Thoracic aorta (tissue), 2 donors: ENCODE measurements at regions not wholly inside any gene's neighbourhood (a gene's known extent, or its start where the extent isn't known, plus 50 kb on each side); places are given as distances from the start of the nearest gene placed in this dataset.

ENCODE experiments used
- ATAC-seq: fragments of 150-250 bp; one replicate; pipeline ENCODE4 v1.8.0; 2017; ENCODE audit warnings: low read depth; ENCODE audit not compliant: insufficient number of reproducible peaks, low FRiP score
- DNase-seq: peaks from one replicate; pipeline ENCODE4 v3.0.0-alpha.2; 2020; ENCODE audit warnings: low spot score
- H3K27ac ChIP-seq, 2 donors: fragments of 200-600 bp; sonication (generic); 1 replicate in 1 of 2; 2 replicates in 1 of 2; pipeline ENCODE4 v1.5.1; 2016; ENCODE audit warnings: mild to moderate bottlenecking in 2 of 2, moderate library complexity in 2 of 2
- H3K27me3 ChIP-seq: fragments of 200-600 bp; sonication (generic); replicated peaks from 2 replicates; pipeline ENCODE4 v1.6.0; 2016; ENCODE audit warnings: mild to moderate bottlenecking; ENCODE audit not compliant: insufficient read depth
- H3K36me3 ChIP-seq: fragments of 200-600 bp; sonication (generic); one replicate; pipeline ENCODE4 v1.5.1; 2016
- H3K4me1 ChIP-seq, 2 donors: fragments of 200-600 bp; sonication (generic); 1 replicate in 1 of 2; 2 replicates in 1 of 2; pipeline versions ENCODE4 v1.5.1 to v1.6.0; 2016; ENCODE audit warnings: low read depth in 2 of 2, mild to moderate bottlenecking in 1 of 2; ENCODE audit not compliant: control insufficient read depth in 1 of 2
- H3K4me3 ChIP-seq: fragments of 200-600 bp; sonication (generic); 2 replicates; pipeline ENCODE4 v1.5.1; 2016; ENCODE audit warnings: mild to moderate bottlenecking
- H3K9me3 ChIP-seq: fragments of 200-600 bp; sonication (generic); 2 replicates; pipeline ENCODE4 v1.5.1; 2016
- TF ChIP-seq, protein P1 (sequence below): fragments of 200-600 bp; sonication (generic); IDR thresholded peaks from one replicate; pipeline ENCODE4 v1.5.1; 2019; ENCODE audit warnings: antibody characterized with exemption

GRCh38 chr12:65536351-65536750, 257.9 kb downstream of the MSRB3 start:
- Histone ChIP-seq H3K27me3 (no peaks in the 10 kb centered on the region), H3K4me3 (no peak overlapping the region), H3K9me3 (peaks cover 13% of the 10 kb centered on the region), H3K27ac (peak overlapping the region; percentile 61 to 81), H3K36me3 (no peaks in the 10 kb centered on the region), H3K4me1 (peaks cover 0 to 13% of the 10 kb centered on the region in 2 donors)
- DNase-seq (no peak), ATAC-seq (no peak)
- TF ChIP-seq, protein P1, sequence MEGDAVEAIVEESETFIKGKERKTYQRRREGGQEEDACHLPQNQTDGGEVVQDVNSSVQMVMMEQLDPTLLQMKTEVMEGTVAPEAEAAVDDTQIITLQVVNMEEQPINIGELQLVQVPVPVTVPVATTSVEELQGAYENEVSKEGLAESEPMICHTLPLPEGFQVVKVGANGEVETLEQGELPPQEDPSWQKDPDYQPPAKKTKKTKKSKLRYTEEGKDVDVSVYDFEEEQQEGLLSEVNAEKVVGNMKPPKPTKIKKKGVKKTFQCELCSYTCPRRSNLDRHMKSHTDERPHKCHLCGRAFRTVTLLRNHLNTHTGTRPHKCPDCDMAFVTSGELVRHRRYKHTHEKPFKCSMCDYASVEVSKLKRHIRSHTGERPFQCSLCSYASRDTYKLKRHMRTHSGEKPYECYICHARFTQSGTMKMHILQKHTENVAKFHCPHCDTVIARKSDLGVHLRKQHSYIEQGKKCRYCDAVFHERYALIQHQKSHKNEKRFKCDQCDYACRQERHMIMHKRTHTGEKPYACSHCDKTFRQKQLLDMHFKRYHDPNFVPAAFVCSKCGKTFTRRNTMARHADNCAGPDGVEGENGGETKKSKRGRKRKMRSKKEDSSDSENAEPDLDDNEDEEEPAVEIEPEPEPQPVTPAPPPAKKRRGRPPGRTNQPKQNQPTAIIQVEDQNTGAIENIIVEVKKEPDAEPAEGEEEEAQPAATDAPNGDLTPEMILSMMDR: no peak

GRCh38 chr12:65536876-65537681, 258.6 kb downstream of the MSRB3 start:
- TF ChIP-seq, protein P1: no peak
- no peaks in the 10 kb centered on the region for H3K27me3 ChIP-seq
- H3K4me3 ChIP-seq: no peak overlapping the region
- DNase-seq: peak; percentile 63
- H3K27ac ChIP-seq: peak overlapping the region; percentile 78 to 81
- no peaks in the 10 kb centered on the region for H3K36me3 ChIP-seq
- H3K9me3 ChIP-seq: peaks cover 14% of the 10 kb centered on the region
- H3K4me1 ChIP-seq: peaks cover 0 to 13% of the 10 kb centered on the region in 2 donors
- peak; percentile 98 for ATAC-seq

GRCh38 chr12:65537978-65538377, 259.5 kb downstream of the MSRB3 start:
- peak overlapping the region; percentile 78 to 81 for H3K27ac ChIP-seq
- H3K9me3 ChIP-seq: peaks cover 14% of the 10 kb centered on the region
- DNase-seq: no peak
- no peaks in the 10 kb centered on the region for H3K27me3 ChIP-seq
- peaks cover 0 to 13% of the 10 kb centered on the region in 2 donors for H3K4me1 ChIP-seq
- H3K4me3 ChIP-seq: no peak overlapping the region
- TF ChIP-seq, protein P1: no peak
- no peaks in the 10 kb centered on the region for H3K36me3 ChIP-seq
- ATAC-seq: no peak

- Histone ChIP-seq H3K4me3 (no peak overlapping the region), H3K9me3 (peaks cover 14% of the 10 kb centered on the region), H3K27ac (peak overlapping the region in 1 of 2 donors; percentile 4), H3K36me3 (no peaks in the 10 kb centered on the region), H3K4me1 (peaks cover 0 to 13% of the 10 kb centered on the region in 2 donors), H3K27me3 (no peaks in the 10 kb centered on the region)
- ATAC-seq (no peak), DNase-seq (no peak)
- TF ChIP-seq, protein P1: no peak
Observed at GRCh38 chr12:65539023-65539422, 260.5 kb downstream of the MSRB3 start.

DNA sequence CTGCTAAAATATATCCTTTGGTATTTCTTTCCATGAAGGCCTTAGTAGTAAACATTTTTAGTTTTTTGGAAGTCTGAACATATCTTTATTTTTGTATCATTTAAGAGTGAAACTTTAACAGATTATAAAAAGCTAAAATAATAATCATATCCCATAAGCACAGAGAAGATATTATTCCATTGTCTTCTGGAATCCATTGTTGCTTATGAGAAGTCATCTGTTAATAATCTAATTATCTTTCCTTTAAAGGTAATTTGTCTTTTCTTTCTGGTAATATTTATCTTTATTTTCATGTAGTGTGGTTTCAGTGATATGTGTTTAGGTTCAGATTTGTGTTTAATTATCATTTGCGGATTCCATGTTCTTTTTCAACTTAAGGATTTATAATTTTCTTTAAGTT, 261.7 kb downstream of the MSRB3 start:
- no peak for DNase-seq
- TF ChIP-seq, protein P1: no peak
- Histone ChIP-seq H3K4me1 (peaks cover 0 to 13% of the 10 kb centered on the region in 2 donors), H3K4me3 (no peak overlapping the region), H3K27ac (no peak overlapping the region), H3K9me3 (peaks cover 14% of the 10 kb centered on the region), H3K27me3 (no peaks in the 10 kb centered on the region), H3K36me3 (no peaks in the 10 kb centered on the region)
- ATAC-seq: no peak
